MG63 (cell line): ENCODE measurements at regions not wholly inside any gene's neighbourhood (a gene's known extent, or its start where the extent isn't known, plus 50 kb on each side); places are given as distances from the start of the nearest gene placed in this dataset.
"Not testable (repeated sequence)": the region's sequence is repeated elsewhere in the genome, so short reads cannot be mapped to it uniquely, and the experiment has no call there.

Experiments used
- DNase-seq: peaks from one replicate; pipeline ENCODE4 v3.0.0-alpha.2; 2020
- H3K27me3 ChIP-seq: fragments of 250-450 bp; sonication (Bioruptor Pico); 2 replicates; pipeline ENCODE4 v1.5.1; 2020; ENCODE audit warnings: mild to moderate bottlenecking, moderate library complexity
- H3K36me3 ChIP-seq: fragments of 250-450 bp; sonication (Bioruptor Pico); 2 replicates; pipeline ENCODE4 v1.5.1; 2020; ENCODE audit warnings: mild to moderate bottlenecking, moderate library complexity
- H3K4me3 ChIP-seq: fragments of 250-450 bp; sonication (Bioruptor Pico); 2 replicates; pipeline ENCODE4 v1.5.1; 2020; ENCODE audit warnings: mild to moderate bottlenecking, moderate library complexity
- H3K9me3 ChIP-seq: fragments of 250-450 bp; sonication (Bioruptor Pico); 2 replicates; pipeline ENCODE4 v1.5.1; 2020; ENCODE audit warnings: mild to moderate bottlenecking, moderate library complexity

DNA sequence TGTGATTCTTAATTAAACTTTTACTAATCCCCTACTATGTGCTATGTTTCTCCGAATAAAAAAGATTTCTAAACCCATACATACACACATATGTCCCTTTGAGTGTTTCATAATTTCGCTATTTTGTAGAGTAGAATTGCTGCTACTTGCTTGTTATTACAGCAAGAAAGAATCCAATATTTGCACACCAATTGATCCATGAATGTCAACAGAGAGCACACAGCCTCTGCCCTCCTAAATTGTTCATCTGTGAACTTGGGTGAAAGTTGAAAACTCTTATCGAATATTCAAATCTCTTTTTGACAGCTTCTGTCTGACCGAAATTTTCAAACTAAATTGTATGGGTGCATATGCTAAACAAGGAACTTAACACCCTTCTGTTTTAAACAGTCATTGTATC lies 83.4 kb upstream of the RASEF start:
- DNase-seq = no peak
- H3K9me3 ChIP-seq = no peaks in the 10 kb centered on the region
- no peaks in the 10 kb centered on the region for H3K36me3 ChIP-seq
- H3K27me3 ChIP-seq = no peaks in the 10 kb centered on the region
- no peak overlapping the region for H3K4me3 ChIP-seq

DNA sequence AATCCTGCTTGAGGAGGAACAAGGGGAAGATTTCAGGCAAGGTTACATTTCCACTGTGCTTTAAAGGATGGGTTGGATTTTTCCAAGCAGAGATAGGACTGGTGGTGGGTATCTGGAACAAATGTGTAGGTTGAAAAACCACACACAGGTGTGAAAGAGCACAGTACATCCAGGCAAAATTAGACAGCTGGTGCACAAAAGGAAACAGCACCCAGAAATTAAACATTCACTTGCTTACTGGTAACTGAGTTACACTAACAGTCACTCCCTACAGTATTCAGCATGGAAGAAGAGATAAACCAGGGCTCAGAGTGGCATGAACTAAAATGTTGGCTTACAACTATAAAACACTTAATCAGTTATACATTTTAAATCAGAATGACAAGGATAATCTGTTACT lies 81.5 kb upstream of the RASEF start:
- Histone ChIP-seq H3K4me3 (no peak overlapping the region), H3K9me3 (no peaks in the 10 kb centered on the region), H3K27me3 (no peaks in the 10 kb centered on the region), H3K36me3 (no peaks in the 10 kb centered on the region)
- DNase-seq = no peak

DNA sequence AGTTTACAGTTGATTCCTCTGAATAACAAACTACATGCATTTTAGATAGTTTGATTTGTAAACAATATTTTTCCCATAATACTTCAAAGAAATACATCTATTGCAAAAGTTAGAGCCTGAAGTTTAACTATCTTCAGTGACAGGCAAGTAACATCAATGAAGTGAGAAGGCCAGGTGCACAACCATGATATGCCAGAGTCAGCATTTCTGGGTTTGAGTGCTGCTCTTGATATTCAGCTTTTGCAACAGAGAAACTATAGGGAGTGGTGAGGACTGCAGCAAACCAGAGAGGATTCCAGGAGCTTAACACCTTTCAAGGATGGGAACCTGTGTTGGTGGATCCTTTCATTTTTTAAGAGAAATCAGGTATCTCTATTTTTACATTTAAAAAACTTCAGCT lies 79.4 kb upstream of the RASEF start:
- no peaks in the 10 kb centered on the region for H3K36me3 ChIP-seq
- H3K27me3 ChIP-seq = no peaks in the 10 kb centered on the region
- H3K9me3 ChIP-seq = no peaks in the 10 kb centered on the region
- H3K4me3 ChIP-seq = no peak overlapping the region
- no peak for DNase-seq

DNA sequence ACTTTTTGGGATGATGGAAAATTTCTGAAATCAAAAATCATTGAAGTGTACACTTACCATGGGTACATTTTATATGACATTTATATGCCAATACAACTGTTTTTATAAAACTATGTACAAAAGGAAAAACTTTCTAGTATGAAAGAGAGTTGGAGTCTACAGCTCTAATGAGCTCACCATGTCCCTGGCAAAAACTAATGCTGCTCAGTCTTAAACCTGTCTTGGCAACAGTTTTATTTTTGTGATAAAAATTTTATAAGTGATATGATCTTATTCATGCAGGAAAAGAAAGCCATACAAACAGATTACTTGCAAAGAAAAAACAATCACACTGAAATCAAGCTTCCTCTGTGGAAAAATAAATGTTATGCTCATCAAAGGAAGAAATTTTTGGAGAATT lies 78.9 kb upstream of the RASEF start:
- Histone ChIP-seq H3K36me3 (no peaks in the 10 kb centered on the region), H3K27me3 (no peaks in the 10 kb centered on the region), H3K4me3 (no peak overlapping the region), H3K9me3 (no peaks in the 10 kb centered on the region)
- DNase-seq = no peak

DNA sequence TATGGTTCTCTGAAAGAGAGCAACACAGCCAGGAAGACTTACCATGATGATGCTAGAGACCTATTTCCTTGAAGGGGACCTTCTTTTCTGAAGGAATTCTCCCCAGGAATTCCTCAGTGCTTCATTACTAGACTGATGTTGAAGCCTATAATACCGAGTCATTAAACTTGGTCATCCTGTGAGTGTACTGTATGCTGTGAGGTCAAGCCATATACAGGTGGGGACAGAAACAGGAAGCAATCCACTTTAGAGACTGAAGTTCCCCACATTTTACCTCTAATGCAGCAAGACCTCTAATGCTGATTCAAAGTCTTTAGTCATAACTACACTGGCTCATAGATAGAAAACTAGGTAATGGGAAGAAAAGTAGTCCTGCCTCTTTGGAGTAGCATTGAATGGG lies 77.1 kb upstream of the RASEF start:
- H3K9me3 ChIP-seq = no peaks in the 10 kb centered on the region
- H3K27me3 ChIP-seq = no peaks in the 10 kb centered on the region
- no peak overlapping the region for H3K4me3 ChIP-seq
- no peaks in the 10 kb centered on the region for H3K36me3 ChIP-seq
- no peak for DNase-seq

DNA sequence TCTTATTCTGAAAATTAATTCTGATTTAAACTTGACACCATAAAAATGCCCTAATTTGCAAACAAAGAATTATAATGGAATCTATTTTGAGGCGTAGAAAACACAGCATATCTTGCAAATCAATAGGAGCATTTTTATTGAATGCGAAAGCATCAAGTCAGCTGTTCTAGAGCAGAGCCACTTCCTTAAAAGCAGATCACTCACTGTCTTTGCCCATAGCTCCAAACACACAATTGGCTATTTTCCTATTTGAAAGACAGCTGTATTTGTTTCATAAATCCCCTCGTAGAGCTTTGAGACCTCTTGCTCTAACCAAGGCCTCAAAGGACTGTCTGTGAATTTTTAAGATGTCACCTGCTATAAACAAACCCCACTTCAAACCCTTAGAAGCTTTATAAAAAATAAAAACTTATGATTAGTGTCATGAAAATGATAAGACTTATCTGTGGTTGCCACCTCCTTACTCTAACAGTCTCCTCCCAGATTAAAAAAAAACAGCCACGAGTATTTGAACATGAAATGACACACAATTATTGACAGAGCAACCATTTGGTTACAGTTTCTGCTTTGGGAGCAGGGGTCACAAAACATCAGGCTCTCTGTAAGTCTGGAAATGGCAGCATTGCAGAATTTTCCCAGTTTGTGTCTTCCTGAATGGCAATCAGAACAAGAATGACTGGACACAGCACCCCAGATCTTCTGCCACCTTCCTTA lies 75.6 kb upstream of the RASEF start:
- Histone ChIP-seq H3K4me3 (no peak overlapping the region), H3K27me3 (no peaks in the 10 kb centered on the region), H3K36me3 (no peaks in the 10 kb centered on the region), H3K9me3 (no peaks in the 10 kb centered on the region)
- DNase-seq = no peak

DNA sequence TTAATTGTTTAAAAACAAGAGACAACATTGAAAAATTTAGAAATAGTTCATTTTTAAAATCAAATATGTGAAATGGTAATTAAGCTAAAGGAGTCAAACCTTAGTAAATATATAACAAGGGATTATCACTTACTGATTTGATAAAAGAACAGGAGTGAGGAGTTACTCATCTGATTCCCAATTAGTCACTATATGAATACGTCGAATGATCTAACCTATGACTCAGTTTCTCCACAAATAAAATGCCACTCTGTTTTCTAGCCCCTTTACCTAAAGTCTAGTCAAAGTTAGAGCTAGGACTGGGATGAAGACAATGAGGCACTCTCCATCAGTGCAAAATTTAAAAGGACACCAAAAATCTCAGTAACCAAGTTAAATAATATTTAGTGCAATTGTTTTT lies 70.4 kb upstream of the RASEF start:
- DNase-seq = no peak
- Histone ChIP-seq H3K4me3 (no peak overlapping the region), H3K27me3 (no peaks in the 10 kb centered on the region), H3K9me3 (no peaks in the 10 kb centered on the region), H3K36me3 (no peaks in the 10 kb centered on the region)

DNA sequence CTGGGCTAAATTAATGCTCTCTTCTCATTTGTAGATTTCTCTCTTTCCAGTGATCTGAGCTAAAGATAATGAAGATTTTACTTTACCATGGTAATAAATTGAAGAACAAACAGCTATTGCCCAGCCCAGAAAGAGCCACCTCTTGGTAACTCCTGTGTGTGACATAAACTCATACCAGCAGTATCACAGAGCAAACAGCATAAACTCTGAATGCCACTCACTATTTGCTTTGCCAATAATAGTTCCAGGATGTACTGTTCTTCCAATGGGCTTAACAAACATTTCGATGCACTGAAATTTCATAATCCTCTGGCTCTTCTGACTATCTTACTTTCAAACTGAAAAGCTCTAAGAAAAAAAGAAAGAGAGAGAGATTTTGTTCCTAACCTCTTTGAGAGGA lies 69.8 kb upstream of the RASEF start:
- Histone ChIP-seq H3K4me3 (no peak overlapping the region), H3K36me3 (no peaks in the 10 kb centered on the region), H3K9me3 (no peaks in the 10 kb centered on the region), H3K27me3 (no peaks in the 10 kb centered on the region)
- DNase-seq = no peak

DNA sequence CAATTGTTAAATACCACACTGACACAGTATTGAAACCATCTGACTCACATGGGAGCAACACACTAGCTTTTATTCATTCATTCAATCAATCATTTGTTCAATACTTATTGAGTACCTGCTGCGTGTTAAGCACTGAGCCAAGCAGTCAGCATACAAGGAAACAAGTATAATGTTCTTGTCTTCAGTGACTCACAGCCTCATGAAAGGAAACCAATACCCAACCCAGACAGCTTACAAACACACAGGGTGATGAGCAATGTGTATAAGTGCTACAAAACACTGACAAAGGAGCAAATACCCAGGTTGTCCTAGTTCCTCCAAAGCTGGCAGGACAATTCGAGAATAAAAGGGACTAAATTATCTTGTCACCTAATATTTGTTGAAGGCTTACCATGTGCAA lies 67.6 kb upstream of the RASEF start:
- no peaks in the 10 kb centered on the region for H3K9me3 ChIP-seq
- no peaks in the 10 kb centered on the region for H3K27me3 ChIP-seq
- H3K4me3 ChIP-seq = no peak overlapping the region
- H3K36me3 ChIP-seq = no peaks in the 10 kb centered on the region
- no peak for DNase-seq

DNA sequence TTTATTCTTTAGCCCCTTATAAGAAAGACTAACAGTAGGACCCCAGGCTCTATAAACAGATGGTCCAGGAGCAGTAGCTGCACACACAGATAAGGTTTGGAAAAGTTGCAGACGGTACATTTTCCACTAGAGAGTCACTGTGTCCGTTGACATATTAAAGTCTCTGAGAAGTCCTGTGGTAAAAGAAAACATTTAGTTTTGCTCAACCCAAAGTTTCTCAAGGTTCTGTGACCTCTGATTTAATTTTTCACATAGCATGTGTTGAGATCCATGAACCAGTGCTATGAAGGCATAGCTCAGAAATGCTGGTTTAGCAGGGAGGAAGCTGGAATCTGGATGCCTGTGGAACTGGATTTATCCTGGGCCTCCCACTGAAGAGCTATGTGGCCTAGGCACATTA lies 62.7 kb upstream of the RASEF start:
- H3K9me3 ChIP-seq = no peaks in the 10 kb centered on the region
- H3K27me3 ChIP-seq = no peaks in the 10 kb centered on the region
- H3K4me3 ChIP-seq = no peak overlapping the region
- DNase-seq = no peak
- no peaks in the 10 kb centered on the region for H3K36me3 ChIP-seq

DNA sequence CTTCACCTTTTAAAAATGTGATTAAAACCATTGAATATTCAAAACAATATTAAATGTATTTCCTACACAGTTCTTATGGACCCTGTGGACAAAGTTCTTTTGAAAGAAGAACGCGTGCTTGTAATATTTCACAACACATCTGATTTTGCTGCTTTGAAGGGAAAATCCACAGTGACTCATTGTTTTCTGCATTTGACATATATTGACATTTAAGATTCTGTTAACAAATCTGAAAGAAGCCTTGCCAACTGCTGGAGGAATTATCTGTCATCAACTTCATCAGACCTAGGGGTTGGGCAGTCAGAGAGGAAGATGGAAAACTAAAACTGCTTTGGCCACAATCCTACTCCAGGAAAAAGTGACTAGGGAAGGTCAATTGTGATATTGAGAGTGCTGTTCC lies 56.9 kb upstream of the RASEF start:
- Histone ChIP-seq H3K27me3 (no peaks in the 10 kb centered on the region), H3K9me3 (no peaks in the 10 kb centered on the region), H3K4me3 (no peak overlapping the region), H3K36me3 (no peaks in the 10 kb centered on the region)
- no peak for DNase-seq

DNA sequence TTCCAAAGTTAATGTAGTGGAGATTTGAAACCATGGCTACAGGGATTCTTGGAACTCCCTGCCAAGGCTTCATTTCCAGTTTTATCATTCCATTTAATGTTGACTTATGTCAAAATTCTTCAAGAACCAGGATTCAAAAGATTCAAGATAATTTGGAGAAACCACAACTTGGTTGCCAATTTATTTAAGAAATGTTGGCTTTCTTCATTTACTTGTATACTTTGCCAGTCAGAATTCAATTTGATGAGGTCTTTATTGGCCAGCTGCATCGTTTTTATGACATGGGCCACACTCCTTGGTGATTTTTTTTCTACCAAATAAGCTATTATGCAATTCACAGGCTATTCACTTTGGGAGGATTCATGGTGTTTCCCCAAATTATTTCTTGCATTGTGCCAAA lies 53.1 kb upstream of the RASEF start:
- no peaks in the 10 kb centered on the region for H3K9me3 ChIP-seq
- DNase-seq = no peak
- no peaks in the 10 kb centered on the region for H3K27me3 ChIP-seq
- H3K4me3 ChIP-seq = no peak overlapping the region
- H3K36me3 ChIP-seq = no peaks in the 10 kb centered on the region

DNA sequence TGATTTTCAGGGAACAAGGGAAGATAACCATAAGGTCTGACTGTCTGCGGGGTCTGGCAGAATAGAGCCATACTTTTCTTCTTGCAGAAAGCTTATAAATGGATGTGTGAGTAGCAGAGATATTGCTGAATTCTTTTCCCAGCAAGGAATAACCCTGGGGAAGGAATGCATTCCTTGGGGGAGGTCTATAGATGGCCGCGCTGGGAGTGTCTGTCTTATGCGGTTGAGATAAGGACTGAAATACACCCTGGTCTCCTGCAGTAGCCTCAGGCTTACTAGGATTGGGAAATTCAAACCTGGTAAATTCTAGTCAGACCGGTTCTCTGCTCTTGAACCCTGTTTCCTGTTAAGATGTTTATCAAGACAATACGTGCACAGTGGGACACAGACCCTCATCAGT lies 50.5 kb upstream of the RASEF start:
- H3K27me3 ChIP-seq, H3K36me3 ChIP-seq, DNase-seq, H3K9me3 ChIP-seq, H3K4me3 ChIP-seq: not testable (repeated sequence)
